ENCODE measurements at regions not wholly inside any gene's neighbourhood (a gene's known extent, or its start where the extent isn't known, plus 50 kb on each side); places are given as distances from the start of the nearest gene placed in this dataset.
"Not testable (repeated sequence)": the region's sequence is repeated elsewhere in the genome, so short reads cannot be mapped to it uniquely, and the experiment has no call there.

DNA sequence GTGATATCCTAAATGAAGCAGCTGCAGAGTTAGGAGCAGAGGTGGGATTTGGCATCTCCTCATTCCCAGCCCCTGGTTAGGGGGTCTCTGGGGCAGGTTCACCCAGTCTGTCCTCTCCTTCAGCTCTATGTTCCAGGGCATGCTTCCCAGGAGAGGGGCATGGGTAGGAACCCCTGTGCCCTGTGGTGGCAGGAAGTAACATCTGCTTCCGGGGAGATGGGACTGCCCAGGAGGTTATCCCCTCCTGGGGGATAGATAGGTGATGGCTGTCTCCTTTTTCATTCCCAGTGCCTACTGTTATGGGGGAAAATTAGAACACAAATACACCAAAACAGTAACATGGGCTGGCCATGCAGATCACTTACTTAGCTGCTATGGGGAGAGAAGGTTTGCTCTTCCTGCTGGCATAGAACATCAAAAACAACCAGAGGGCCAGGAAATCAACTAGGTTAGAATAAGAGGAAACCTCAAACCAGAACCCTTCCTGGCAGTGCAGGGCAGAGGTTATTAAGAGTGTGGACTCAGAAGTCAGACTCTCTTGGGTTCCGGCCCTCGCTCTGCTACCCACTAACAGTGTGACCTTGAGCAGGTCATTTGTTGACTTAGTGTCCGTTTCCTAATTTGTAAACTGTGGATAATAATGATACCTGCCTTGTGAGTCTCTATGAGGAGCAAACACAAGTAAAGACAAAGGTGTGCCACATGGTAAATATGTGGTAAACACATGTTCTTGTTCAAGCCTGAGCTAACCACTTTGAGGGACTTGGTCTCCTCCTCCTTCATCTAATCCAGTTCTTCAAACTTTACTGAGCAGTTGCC is 157.8 kb upstream of the JUN start:
- Histone ChIP-seq H3K4me1 (ENCODE audit: control insufficient read depth, insufficient read depth, low read length) (no peaks in the 10 kb centered on the region), H3K4me3 (ENCODE audit: low read depth, low read length) (no peak overlapping the region), H3K9me3 (ENCODE audit: control insufficient read depth, insufficient read depth, low read length) (peaks cover 1% of the 10 kb centered on the region), H3K36me3 (ENCODE audit: control insufficient read depth, insufficient read depth, low read length) (no peaks in the 10 kb centered on the region), H3K27me3 (ENCODE audit: control insufficient read depth, insufficient read depth, low read length) (no peaks in the 10 kb centered on the region), H3K27ac (ENCODE audit: low read depth, low read length) (no peak overlapping the region)
- WGBS (ENCODE audit: insufficient coverage) = 100% methylated on average over 3 of the region's 4 CpGs
- DNase-seq (ENCODE audit: low read depth in 4 of 6, low spot score in 6 of 6) = no peak

- no peaks in the 10 kb centered on the region for H3K36me3 ChIP-seq (ENCODE audit: control insufficient read depth, insufficient read depth, low read length)
- no peaks in the 10 kb centered on the region for H3K4me1 ChIP-seq (ENCODE audit: control insufficient read depth, insufficient read depth, low read length)
- DNase-seq (ENCODE audit: low read depth in 4 of 6, low spot score in 6 of 6) = peak in 2 of 6 donors; percentile 36 to 44
- no peak overlapping the region for H3K4me3 ChIP-seq (ENCODE audit: low read depth, low read length)
- peaks cover 1% of the 10 kb centered on the region for H3K9me3 ChIP-seq (ENCODE audit: control insufficient read depth, insufficient read depth, low read length)
- no peak overlapping the region for H3K27ac ChIP-seq (ENCODE audit: low read depth, low read length)
- WGBS (ENCODE audit: insufficient coverage) = 60% methylated on average over 2 of the region's 5 CpGs
- no peaks in the 10 kb centered on the region for H3K27me3 ChIP-seq (ENCODE audit: control insufficient read depth, insufficient read depth, low read length)
These were observed 158.9 kb upstream of the JUN start for GRCh38 chr1:58942759-58943191.

- Histone ChIP-seq H3K27me3 (ENCODE audit: control insufficient read depth, insufficient read depth, low read length) (no peaks in the 10 kb centered on the region), H3K4me1 (ENCODE audit: control insufficient read depth, insufficient read depth, low read length) (no peaks in the 10 kb centered on the region), H3K4me3 (ENCODE audit: low read depth, low read length) (no peak overlapping the region), H3K27ac (ENCODE audit: low read depth, low read length) (no peak overlapping the region), H3K9me3 (ENCODE audit: control insufficient read depth, insufficient read depth, low read length) (peaks cover 1% of the 10 kb centered on the region), H3K36me3 (ENCODE audit: control insufficient read depth, insufficient read depth, low read length) (no peaks in the 10 kb centered on the region)
- DNase-seq (ENCODE audit: low read depth in 4 of 6, low spot score in 6 of 6) = no peak
- WGBS (ENCODE audit: insufficient coverage) = 92% methylated on average over 4 of the region's 4 CpGs
These were observed 159.9 kb upstream of the JUN start for GRCh38 chr1:58943776-58944175.

DNA sequence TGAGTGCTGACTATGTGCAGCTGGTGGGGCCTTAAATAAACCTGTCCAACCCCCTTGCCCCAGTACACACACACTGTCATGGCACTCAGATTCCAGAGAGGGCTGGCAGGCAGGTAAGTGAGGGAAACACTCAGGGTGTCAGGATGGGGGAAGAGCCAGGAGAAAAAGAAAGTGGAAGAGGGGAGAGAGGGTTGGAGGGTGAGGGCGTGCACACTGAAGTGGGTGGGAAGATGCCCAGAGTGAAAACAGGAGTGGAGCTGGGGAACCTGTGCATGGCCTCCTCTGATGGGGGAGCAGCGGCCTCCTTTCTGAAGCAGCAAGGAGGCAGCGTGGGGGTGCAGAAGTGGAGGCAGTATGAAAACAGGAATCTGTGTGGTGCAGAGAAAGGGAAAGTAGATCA is 160.6 kb upstream of the JUN start:
- Histone ChIP-seq H3K4me1 (ENCODE audit: control insufficient read depth, insufficient read depth, low read length) (no peaks in the 10 kb centered on the region), H3K27ac (ENCODE audit: low read depth, low read length) (no peak overlapping the region), H3K4me3 (ENCODE audit: low read depth, low read length) (no peak overlapping the region), H3K36me3 (ENCODE audit: control insufficient read depth, insufficient read depth, low read length) (no peaks in the 10 kb centered on the region), H3K9me3 (ENCODE audit: control insufficient read depth, insufficient read depth, low read length) (peaks cover 1% of the 10 kb centered on the region), H3K27me3 (ENCODE audit: control insufficient read depth, insufficient read depth, low read length) (no peaks in the 10 kb centered on the region)
- 90% methylated on average over 3 of the region's 3 CpGs for WGBS (ENCODE audit: insufficient coverage)
- no peak for DNase-seq (ENCODE audit: low read depth in 4 of 6, low spot score in 6 of 6)

GRCh38 chr1:58946390-58946789 is 162.5 kb upstream of the JUN start:
- no peak overlapping the region for H3K4me3 ChIP-seq (ENCODE audit: low read depth, low read length)
- H3K4me1 ChIP-seq (ENCODE audit: control insufficient read depth, insufficient read depth, low read length) = no peaks in the 10 kb centered on the region
- whole genome bisulfite sequencing (ENCODE audit: insufficient coverage) = no CpG with 5 or more reads among the region's 4 CpGs
- no peak overlapping the region for H3K27ac ChIP-seq (ENCODE audit: low read depth, low read length)
- no peaks in the 10 kb centered on the region for H3K36me3 ChIP-seq (ENCODE audit: control insufficient read depth, insufficient read depth, low read length)
- no peak for DNase-seq (ENCODE audit: low read depth in 4 of 6, low spot score in 6 of 6)
- H3K27me3 ChIP-seq (ENCODE audit: control insufficient read depth, insufficient read depth, low read length) = no peaks in the 10 kb centered on the region
- peaks cover 1% of the 10 kb centered on the region for H3K9me3 ChIP-seq (ENCODE audit: control insufficient read depth, insufficient read depth, low read length)

GRCh38 chr1:58948671-58949070 is 164.8 kb upstream of the JUN start:
- no peaks in the 10 kb centered on the region for H3K36me3 ChIP-seq (ENCODE audit: control insufficient read depth, insufficient read depth, low read length)
- H3K27me3 ChIP-seq (ENCODE audit: control insufficient read depth, insufficient read depth, low read length) = no peaks in the 10 kb centered on the region
- no peak overlapping the region for H3K27ac ChIP-seq (ENCODE audit: low read depth, low read length)
- DNase-seq (ENCODE audit: low read depth in 4 of 6, low spot score in 6 of 6) = no peak
- no peak overlapping the region for H3K4me3 ChIP-seq (ENCODE audit: low read depth, low read length)
- H3K4me1 ChIP-seq (ENCODE audit: control insufficient read depth, insufficient read depth, low read length) = no peaks in the 10 kb centered on the region
- peaks cover 1% of the 10 kb centered on the region for H3K9me3 ChIP-seq (ENCODE audit: control insufficient read depth, insufficient read depth, low read length)

- no peak overlapping the region for H3K27ac ChIP-seq (ENCODE audit: low read depth, low read length)
- H3K4me3 ChIP-seq (ENCODE audit: low read depth, low read length) = no peak overlapping the region
- no peaks in the 10 kb centered on the region for H3K27me3 ChIP-seq (ENCODE audit: control insufficient read depth, insufficient read depth, low read length)
- H3K36me3 ChIP-seq (ENCODE audit: control insufficient read depth, insufficient read depth, low read length) = no peaks in the 10 kb centered on the region
- peaks cover 1% of the 10 kb centered on the region for H3K9me3 ChIP-seq (ENCODE audit: control insufficient read depth, insufficient read depth, low read length)
- no CpG with 5 or more reads among the region's 3 CpGs for WGBS (ENCODE audit: insufficient coverage)
- no peak for DNase-seq (ENCODE audit: low read depth in 4 of 6, low spot score in 6 of 6)
- H3K4me1 ChIP-seq (ENCODE audit: control insufficient read depth, insufficient read depth, low read length) = no peaks in the 10 kb centered on the region
These were observed 165.8 kb upstream of the JUN start for GRCh38 chr1:58949551-58950220.

DNA sequence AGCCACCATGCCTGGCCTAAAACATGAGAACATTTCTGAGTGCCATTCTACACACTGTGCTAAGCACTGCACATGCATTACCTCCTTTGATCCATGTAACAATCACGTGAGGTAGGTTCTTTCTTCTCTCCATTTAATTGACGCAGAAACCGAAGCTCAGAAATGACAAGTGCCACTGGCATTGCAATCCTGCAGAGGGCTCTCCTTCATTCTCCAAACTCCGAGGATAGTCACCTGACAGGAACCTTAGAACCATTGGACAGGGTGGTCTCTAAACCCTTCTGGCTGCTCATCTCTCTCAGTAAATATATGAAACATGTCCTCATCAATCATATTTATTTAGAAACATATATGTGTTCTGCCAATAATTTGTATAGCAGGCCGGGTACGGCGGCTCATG is 167.1 kb upstream of the JUN start:
- Histone ChIP-seq H3K4me3 (ENCODE audit: low read depth, low read length) (no peak overlapping the region), H3K9me3 (ENCODE audit: control insufficient read depth, insufficient read depth, low read length) (peaks cover 1% of the 10 kb centered on the region), H3K27ac (ENCODE audit: low read depth, low read length) (no peak overlapping the region), H3K36me3 (ENCODE audit: control insufficient read depth, insufficient read depth, low read length) (no peaks in the 10 kb centered on the region), H3K27me3 (ENCODE audit: control insufficient read depth, insufficient read depth, low read length) (no peaks in the 10 kb centered on the region), H3K4me1 (ENCODE audit: control insufficient read depth, insufficient read depth, low read length) (no peaks in the 10 kb centered on the region)
- no peak for DNase-seq (ENCODE audit: low read depth in 4 of 6, low spot score in 6 of 6)
- WGBS (ENCODE audit: insufficient coverage) = 95% methylated on average over 7 of the region's 7 CpGs

DNA sequence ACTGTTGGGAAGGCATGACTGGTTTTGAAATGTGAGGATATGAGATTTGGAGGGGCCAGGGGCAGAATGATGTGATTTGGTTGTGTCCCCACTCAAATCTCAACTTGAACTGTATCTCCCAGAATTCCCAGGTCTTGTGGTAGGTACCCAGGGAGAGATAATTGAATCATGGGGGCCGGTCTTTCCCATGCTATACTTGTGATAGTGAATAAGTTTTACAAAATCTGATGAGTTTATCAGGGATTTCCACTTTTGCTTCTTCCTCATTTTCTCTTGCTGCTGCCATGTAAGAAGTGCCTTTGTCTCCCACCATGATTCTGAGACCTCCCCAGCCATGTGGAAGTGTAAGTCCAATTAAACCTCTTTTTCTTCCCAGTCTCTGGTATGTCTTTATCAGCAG is 170.1 kb upstream of the JUN start:
- H3K27me3 ChIP-seq (ENCODE audit: control insufficient read depth, insufficient read depth, low read length) = not testable (repeated sequence)

GRCh38 chr1:58963287-58963686 is 179.4 kb upstream of the JUN start:
- DNase-seq (ENCODE audit: low read depth in 4 of 6, low spot score in 6 of 6); H3K4me3 ChIP-seq (ENCODE audit: low read depth, low read length); H3K36me3 ChIP-seq (ENCODE audit: control insufficient read depth, insufficient read depth, low read length); H3K27me3 ChIP-seq (ENCODE audit: control insufficient read depth, insufficient read depth, low read length); H3K4me1 ChIP-seq (ENCODE audit: control insufficient read depth, insufficient read depth, low read length); H3K9me3 ChIP-seq (ENCODE audit: control insufficient read depth, insufficient read depth, low read length); H3K27ac ChIP-seq (ENCODE audit: low read depth, low read length): not testable (repeated sequence)
- WGBS (ENCODE audit: insufficient coverage) = no CpG with 5 or more reads among the region's 2 CpGs

More for the DNA sequence above, 170.1 kb upstream of the JUN start:
- H3K4me1 ChIP-seq (ENCODE audit: control insufficient read depth, insufficient read depth, low read length); H3K27ac ChIP-seq (ENCODE audit: low read depth, low read length); H3K9me3 ChIP-seq (ENCODE audit: control insufficient read depth, insufficient read depth, low read length); H3K4me3 ChIP-seq (ENCODE audit: low read depth, low read length); H3K36me3 ChIP-seq (ENCODE audit: control insufficient read depth, insufficient read depth, low read length); DNase-seq (ENCODE audit: low read depth in 4 of 6, low spot score in 6 of 6): not testable (repeated sequence)
- WGBS (ENCODE audit: insufficient coverage) = no CpG with 5 or more reads among the region's 1 CpG
